DOHH2 (cell line): ENCODE measurements at regions not wholly inside any gene's neighbourhood (a gene's known extent, or its start where the extent isn't known, plus 50 kb on each side); places are given as distances from the start of the nearest gene placed in this dataset.

Source experiments
- H3F3A ChIP-seq: fragments of 200-600 bp; sonication (generic), shearing (Covaris generic); 2 replicates; pipeline ENCODE4 v1.6.0; 2016; ENCODE audit warnings: antibody characterized with exemption, mild to moderate bottlenecking; ENCODE audit not compliant: control insufficient read depth, insufficient read depth
- H3K27ac ChIP-seq: fragments of 200-600 bp; sonication (generic); 2 replicates; pipeline ENCODE4 v1.5.1; 2014; ENCODE audit warnings: low read depth, mild to moderate bottlenecking, low read length, moderate library complexity
- H3K27me3 ChIP-seq: fragments of 200-600 bp; sonication (generic); 2 replicates; pipeline ENCODE4 v1.6.1; 2014; ENCODE audit warnings: mild to moderate bottlenecking, low read length, mixed read lengths; ENCODE audit not compliant: control insufficient read depth
- H3K36me3 ChIP-seq: fragments of 200-600 bp; sonication (generic); 2 replicates; pipeline ENCODE4 v1.6.1; 2014; ENCODE audit warnings: mild to moderate bottlenecking, low read length, moderate library complexity, mixed read lengths; ENCODE audit not compliant: control insufficient read depth
- H3K4me1 ChIP-seq: fragments of 200-600 bp; sonication (generic); 2 replicates; pipeline ENCODE4 v1.6.1; 2014; ENCODE audit warnings: mild to moderate bottlenecking, low read length, mixed read lengths; ENCODE audit not compliant: control insufficient read depth
- H3K4me2 ChIP-seq: fragments of 200-600 bp; sonication (generic); 2 replicates; pipeline ENCODE4 v1.6.0; 2014; ENCODE audit warnings: mild to moderate bottlenecking, low read length, moderate library complexity
- H3K4me3 ChIP-seq: fragments of 200-600 bp; sonication (generic); 2 replicates; pipeline ENCODE4 v1.5.1; 2014; ENCODE audit warnings: mild to moderate bottlenecking, low read length, mixed read lengths
- H3K79me2 ChIP-seq: fragments of 200-600 bp; sonication (generic); 2 replicates; pipeline ENCODE4 v1.6.1; 2014; ENCODE audit warnings: mild to moderate bottlenecking, low read length, mixed read lengths; ENCODE audit not compliant: control insufficient read depth
- H3K9me2 ChIP-seq: fragments of 200-600 bp; sonication (generic); replicated peaks from 2 replicates; pipeline ENCODE4 v1.6.1; 2014; ENCODE audit warnings: mild to moderate bottlenecking, low read length, mixed read lengths; ENCODE audit not compliant: control insufficient read depth
- H3K9me3 ChIP-seq: fragments of 200-600 bp; sonication (generic); 2 replicates; pipeline ENCODE4 v1.6.1; 2014; ENCODE audit warnings: antibody characterized with exemption, low read length, mixed read lengths; ENCODE audit not compliant: control insufficient read depth, insufficient read depth
- H4K20me1 ChIP-seq: fragments of 200-600 bp; sonication (generic); 2 replicates; pipeline ENCODE4 v1.6.0; 2014; ENCODE audit warnings: low read depth, mild to moderate bottlenecking, antibody characterized with exemption, low read length, moderate library complexity; ENCODE audit not compliant: control insufficient read depth, insufficient read depth
- EZH2phosphoT487 ChIP-seq: fragments of 200-600 bp; sonication (generic); IDR thresholded peaks from 2 replicates; pipeline ENCODE4 v1.6.1; 2017; ENCODE audit warnings: borderline replicate concordance, mild to moderate bottlenecking, antibody characterized with exemption, low read length, moderate library complexity, mixed read lengths
- TF ChIP-seq, protein P1 (sequence below): fragments of 200-600 bp; sonication (generic); IDR thresholded peaks from one replicate; pipeline ENCODE4 v1.5.1; 2014; ENCODE audit warnings: antibody characterized with exemption, mild to moderate bottlenecking, low read depth, low read length; ENCODE audit not compliant: poor library complexity, severe bottlenecking

DNA sequence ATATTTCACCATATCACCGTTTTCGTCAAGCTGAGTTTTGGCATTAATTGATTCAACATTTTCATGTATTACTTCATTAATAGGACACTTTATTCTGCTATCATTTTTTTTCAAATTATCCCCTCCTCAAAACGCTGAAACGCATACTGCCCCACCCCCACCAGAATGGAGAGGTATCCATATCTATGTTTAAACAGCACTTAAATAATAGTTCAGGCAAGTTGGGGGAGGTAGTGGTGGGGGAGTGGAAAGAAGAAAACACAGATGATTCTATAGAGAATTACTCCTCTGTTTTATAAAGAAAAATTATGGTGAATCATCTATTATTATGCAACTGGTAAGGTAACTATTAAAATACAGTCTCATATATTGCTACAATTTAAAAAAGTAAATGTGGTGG, 314.4 kb upstream of the ZEB2 start:
- no peaks in the 10 kb centered on the region for H3K4me1 ChIP-seq
- no peaks in the 10 kb centered on the region for H3F3A ChIP-seq
- no peak overlapping the region for H3K27ac ChIP-seq
- H3K36me3 ChIP-seq, result no peaks in the 10 kb centered on the region
- H3K4me2 ChIP-seq, result no peak overlapping the region
- TF ChIP-seq EZH2phosphoT487, result no peak
- TF ChIP-seq, protein P1, sequence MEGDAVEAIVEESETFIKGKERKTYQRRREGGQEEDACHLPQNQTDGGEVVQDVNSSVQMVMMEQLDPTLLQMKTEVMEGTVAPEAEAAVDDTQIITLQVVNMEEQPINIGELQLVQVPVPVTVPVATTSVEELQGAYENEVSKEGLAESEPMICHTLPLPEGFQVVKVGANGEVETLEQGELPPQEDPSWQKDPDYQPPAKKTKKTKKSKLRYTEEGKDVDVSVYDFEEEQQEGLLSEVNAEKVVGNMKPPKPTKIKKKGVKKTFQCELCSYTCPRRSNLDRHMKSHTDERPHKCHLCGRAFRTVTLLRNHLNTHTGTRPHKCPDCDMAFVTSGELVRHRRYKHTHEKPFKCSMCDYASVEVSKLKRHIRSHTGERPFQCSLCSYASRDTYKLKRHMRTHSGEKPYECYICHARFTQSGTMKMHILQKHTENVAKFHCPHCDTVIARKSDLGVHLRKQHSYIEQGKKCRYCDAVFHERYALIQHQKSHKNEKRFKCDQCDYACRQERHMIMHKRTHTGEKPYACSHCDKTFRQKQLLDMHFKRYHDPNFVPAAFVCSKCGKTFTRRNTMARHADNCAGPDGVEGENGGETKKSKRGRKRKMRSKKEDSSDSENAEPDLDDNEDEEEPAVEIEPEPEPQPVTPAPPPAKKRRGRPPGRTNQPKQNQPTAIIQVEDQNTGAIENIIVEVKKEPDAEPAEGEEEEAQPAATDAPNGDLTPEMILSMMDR, result no peak
- no peaks in the 10 kb centered on the region for H4K20me1 ChIP-seq
- no peaks in the 10 kb centered on the region; the same call in 1 of the 2 replicates for H3K9me2 ChIP-seq
- H3K9me3 ChIP-seq, result no peaks in the 10 kb centered on the region
- H3K4me3 ChIP-seq, result no peak overlapping the region
- no peaks in the 10 kb centered on the region for H3K79me2 ChIP-seq
- no peaks in the 10 kb centered on the region for H3K27me3 ChIP-seq

DNA sequence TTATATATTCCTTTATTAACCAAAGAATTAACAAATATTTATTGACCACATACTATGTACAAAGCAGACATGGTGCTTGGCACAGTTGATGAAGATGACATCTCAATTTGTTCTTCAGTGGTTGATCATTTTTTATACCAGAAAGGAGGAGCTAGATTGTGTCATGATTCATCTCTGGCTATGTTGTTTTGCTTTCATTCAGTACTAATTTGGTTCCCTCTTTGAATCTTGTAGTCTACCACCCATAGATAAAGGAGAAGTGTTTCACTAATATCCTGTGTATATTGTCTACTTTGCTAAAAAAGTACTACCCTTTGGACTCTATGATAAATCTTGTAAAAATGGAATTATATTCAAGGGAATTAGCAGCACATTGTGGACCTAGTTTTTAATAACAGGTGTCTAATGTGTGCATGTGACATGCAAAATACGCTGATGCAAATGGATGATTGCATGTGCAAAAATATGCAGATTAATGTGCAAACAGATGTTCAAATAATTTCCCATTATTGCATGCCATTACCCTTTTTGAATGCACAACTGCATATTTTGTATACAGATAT, 313.2 kb upstream of the ZEB2 start:
- Histone ChIP-seq H3K9me2 (no peaks in the 10 kb centered on the region; the same call in 1 of the 2 replicates), H3K9me3 (no peaks in the 10 kb centered on the region), H3K79me2 (no peaks in the 10 kb centered on the region), H3K27me3 (no peaks in the 10 kb centered on the region), H3K4me1 (no peaks in the 10 kb centered on the region), H3K4me3 (no peak overlapping the region), H3F3A (no peaks in the 10 kb centered on the region), H3K4me2 (no peak overlapping the region), H3K27ac (no peak overlapping the region), H3K36me3 (no peaks in the 10 kb centered on the region), H4K20me1 (no peaks in the 10 kb centered on the region)
- no peak for TF ChIP-seq EZH2phosphoT487
- TF ChIP-seq, protein P1, result no peak

DNA sequence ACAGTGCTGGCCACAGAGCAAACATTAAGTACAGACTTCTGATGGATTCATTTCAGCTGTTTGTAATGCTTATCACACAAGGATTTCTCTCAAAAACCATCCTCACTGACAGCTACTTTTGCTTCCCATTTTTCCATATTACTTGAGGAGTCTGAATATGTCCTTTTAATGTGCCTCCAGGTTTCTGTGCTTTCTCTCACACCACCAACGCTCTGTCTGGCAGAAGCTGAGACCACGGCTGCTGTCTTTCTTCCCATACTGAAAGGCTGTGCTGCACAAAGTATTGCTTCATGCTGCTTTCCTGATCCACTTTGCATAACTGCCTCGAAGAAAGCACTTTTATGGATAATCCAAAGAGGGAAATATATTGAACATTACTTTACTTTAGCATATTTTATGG, 312.1 kb upstream of the ZEB2 start:
- H3K4me1 ChIP-seq, result no peaks in the 10 kb centered on the region
- no peaks in the 10 kb centered on the region for H3K9me3 ChIP-seq

DNA sequence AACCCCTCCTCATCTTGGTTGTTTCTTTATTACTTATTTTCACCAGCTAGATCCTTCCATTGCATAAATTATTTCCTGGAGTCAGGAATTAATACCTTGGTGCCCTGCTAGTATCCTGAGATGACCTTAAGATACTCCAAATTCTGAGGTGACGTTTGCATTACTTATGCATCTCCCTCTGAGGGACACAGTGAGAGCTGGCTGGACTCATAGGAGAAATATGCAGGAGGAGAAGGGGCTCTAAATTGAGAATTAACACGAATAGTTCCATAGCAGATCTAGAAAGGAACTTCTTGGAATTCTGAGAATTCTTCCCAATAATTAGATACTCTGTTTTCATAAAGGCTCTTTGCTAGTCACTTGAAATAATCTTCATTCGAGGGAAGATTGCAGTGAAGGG, 310.6 kb upstream of the ZEB2 start:
- no peak overlapping the region for H3K27ac ChIP-seq
- no peaks in the 10 kb centered on the region for H3K79me2 ChIP-seq

More for the DNA sequence above, 312.1 kb upstream of the ZEB2 start:
- H3K36me3 ChIP-seq, result no peaks in the 10 kb centered on the region
- H4K20me1 ChIP-seq, result no peaks in the 10 kb centered on the region
- no peaks in the 10 kb centered on the region; the same call in 1 of the 2 replicates for H3K9me2 ChIP-seq
- no peaks in the 10 kb centered on the region for H3K79me2 ChIP-seq
- no peak overlapping the region for H3K4me2 ChIP-seq
- H3K27ac ChIP-seq, result no peak overlapping the region
- no peaks in the 10 kb centered on the region for H3K27me3 ChIP-seq
- no peak for TF ChIP-seq EZH2phosphoT487
- H3F3A ChIP-seq, result no peaks in the 10 kb centered on the region
- H3K4me3 ChIP-seq, result no peak overlapping the region

More for the DNA sequence above, 310.6 kb upstream of the ZEB2 start:
- no peak for TF ChIP-seq EZH2phosphoT487
- TF ChIP-seq, protein P1, result no peak
- H4K20me1 ChIP-seq, result no peaks in the 10 kb centered on the region
- H3K36me3 ChIP-seq, result no peaks in the 10 kb centered on the region
- H3K27me3 ChIP-seq, result no peaks in the 10 kb centered on the region
- H3K4me1 ChIP-seq, result no peaks in the 10 kb centered on the region
- no peaks in the 10 kb centered on the region; the same call in 1 of the 2 replicates for H3K9me2 ChIP-seq
- no peak overlapping the region for H3K4me3 ChIP-seq
- H3F3A ChIP-seq, result no peaks in the 10 kb centered on the region
- H3K9me3 ChIP-seq, result no peaks in the 10 kb centered on the region
- no peak overlapping the region for H3K4me2 ChIP-seq
